ENCODE measurements at regions not wholly inside any gene's neighbourhood (a gene's known extent, or its start where the extent isn't known, plus 50 kb on each side); places are given as distances from the start of the nearest gene placed in this dataset.

DNA sequence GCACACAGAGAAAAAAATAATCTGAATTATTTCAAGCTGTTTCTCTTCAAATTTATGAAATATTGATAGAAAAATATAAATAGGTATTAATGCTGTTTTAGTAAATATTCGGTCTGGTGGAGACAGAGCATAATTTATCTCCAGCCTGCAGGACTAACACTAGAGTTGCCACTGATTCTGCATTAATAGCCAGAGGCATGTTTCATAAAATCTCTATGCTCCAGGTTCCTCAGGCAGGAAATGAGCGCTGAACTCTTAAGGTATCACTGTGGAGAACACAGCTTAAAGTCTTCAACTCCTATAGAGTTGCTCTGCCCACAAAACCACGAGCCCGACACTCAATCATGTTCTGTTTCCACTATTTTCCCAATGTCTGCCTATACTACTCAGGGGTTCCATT lies 470.0 kb upstream of the TMPO start:
- Histone ChIP-seq H3K4me3 (no peak overlapping the region), H3K36me3 (no peaks in the 10 kb centered on the region), H3K4me1 (no peaks in the 10 kb centered on the region), H3K9me3 (replicated peaks) (peaks cover 25% of the 10 kb centered on the region), H3K27ac (replicated peaks) (no peak overlapping the region), H3K27me3 (ENCODE audit: low read depth) (no peaks in the 10 kb centered on the region)
- TF ChIP-seq, protein P1, sequence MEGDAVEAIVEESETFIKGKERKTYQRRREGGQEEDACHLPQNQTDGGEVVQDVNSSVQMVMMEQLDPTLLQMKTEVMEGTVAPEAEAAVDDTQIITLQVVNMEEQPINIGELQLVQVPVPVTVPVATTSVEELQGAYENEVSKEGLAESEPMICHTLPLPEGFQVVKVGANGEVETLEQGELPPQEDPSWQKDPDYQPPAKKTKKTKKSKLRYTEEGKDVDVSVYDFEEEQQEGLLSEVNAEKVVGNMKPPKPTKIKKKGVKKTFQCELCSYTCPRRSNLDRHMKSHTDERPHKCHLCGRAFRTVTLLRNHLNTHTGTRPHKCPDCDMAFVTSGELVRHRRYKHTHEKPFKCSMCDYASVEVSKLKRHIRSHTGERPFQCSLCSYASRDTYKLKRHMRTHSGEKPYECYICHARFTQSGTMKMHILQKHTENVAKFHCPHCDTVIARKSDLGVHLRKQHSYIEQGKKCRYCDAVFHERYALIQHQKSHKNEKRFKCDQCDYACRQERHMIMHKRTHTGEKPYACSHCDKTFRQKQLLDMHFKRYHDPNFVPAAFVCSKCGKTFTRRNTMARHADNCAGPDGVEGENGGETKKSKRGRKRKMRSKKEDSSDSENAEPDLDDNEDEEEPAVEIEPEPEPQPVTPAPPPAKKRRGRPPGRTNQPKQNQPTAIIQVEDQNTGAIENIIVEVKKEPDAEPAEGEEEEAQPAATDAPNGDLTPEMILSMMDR (IDR thresholded peaks at IDR 0.05; ENCODE audit: borderline replicate concordance), result no peak
- DNase-seq, result no peak
- intact Hi-C loops (cut with micrococcal nuclease), result no loop called here

DNA sequence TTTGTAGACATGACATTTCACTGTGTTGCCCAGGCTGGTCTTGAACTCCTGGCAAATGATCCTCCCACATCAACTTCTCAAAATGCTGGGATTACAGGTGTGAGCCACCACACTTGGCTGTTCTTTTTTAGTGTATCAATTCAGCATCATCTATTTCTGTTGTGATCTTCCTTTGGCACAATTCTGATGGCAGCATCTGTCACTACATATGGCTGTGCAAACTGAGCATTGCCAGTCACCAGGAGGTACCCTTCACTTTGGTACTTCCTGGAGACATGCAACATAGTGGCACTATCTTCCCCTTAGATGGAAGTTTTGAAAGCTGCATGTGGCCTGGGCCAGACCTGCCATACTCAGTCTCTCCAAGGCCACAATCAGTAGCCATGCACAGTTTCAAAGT lies 467.1 kb upstream of the TMPO start:
- Histone ChIP-seq H3K4me1 (no peaks in the 10 kb centered on the region), H3K9me3 (replicated peaks) (peaks cover under 1% of the 10 kb centered on the region), H3K27ac (replicated peaks) (no peak overlapping the region), H3K27me3 (ENCODE audit: low read depth) (no peaks in the 10 kb centered on the region), H3K4me3 (no peak overlapping the region), H3K36me3 (no peaks in the 10 kb centered on the region)
- no peak for DNase-seq
- TF ChIP-seq, protein P1 (IDR thresholded peaks at IDR 0.05; ENCODE audit: borderline replicate concordance), result no peak
- intact Hi-C loops (cut with micrococcal nuclease), result no loop called here

DNA sequence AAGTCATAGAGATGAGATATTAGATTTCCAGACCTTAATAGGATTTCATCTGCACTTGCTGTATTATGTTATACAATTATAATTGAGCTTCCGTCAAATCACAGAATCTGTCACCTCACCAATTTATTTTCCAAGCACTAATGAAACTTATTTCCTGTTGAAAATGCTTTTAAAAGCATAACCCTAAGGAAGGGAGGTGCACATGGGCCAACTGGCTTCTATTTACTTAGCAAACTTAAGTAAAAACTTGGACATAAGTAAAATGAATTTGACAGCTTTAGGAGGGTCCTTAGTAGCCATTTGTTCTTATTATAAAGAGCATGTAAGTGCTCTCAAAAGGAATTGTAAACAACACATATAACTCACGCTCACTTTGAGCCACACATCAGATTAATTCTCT lies 462.2 kb upstream of the TMPO start:
- TF ChIP-seq, protein P1 (IDR thresholded peaks at IDR 0.05; ENCODE audit: borderline replicate concordance), result no peak
- H3K27ac ChIP-seq (replicated peaks), result no peak overlapping the region
- no peaks in the 10 kb centered on the region for H3K36me3 ChIP-seq
- intact Hi-C loops (cut with micrococcal nuclease), result no loop called here
- H3K4me3 ChIP-seq, result no peak overlapping the region
- H3K9me3 ChIP-seq (replicated peaks), result no peaks in the 10 kb centered on the region
- no peak for DNase-seq
- H3K4me1 ChIP-seq, result no peaks in the 10 kb centered on the region
- H3K27me3 ChIP-seq (ENCODE audit: low read depth), result no peaks in the 10 kb centered on the region

DNA sequence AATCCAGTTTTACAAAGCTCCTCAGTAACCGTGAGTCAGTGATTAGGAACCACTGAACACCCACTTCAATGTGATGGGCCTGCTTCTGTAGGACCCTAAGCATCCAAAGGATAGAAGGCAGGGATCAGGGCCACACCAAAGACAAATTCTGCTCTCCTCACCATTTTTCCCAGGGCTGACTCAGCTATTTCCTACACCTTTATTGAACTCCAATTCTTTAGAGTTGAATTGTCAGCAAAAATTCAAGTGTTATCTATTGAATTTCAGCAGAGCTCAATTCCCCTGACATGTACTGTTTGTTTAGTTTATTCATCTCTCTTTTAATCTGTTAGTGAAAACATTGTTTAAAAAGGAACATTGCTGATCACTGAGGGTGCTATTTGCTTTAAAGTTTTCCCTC lies 457.7 kb upstream of the TMPO start:
- Histone ChIP-seq H3K27ac (replicated peaks) (no peak overlapping the region), H3K4me1 (no peaks in the 10 kb centered on the region), H3K4me3 (no peak overlapping the region), H3K9me3 (replicated peaks) (no peaks in the 10 kb centered on the region), H3K27me3 (ENCODE audit: low read depth) (no peaks in the 10 kb centered on the region), H3K36me3 (no peaks in the 10 kb centered on the region)
- DNase-seq, result no peak
- intact Hi-C loops (cut with micrococcal nuclease), result no loop called here
- TF ChIP-seq, protein P1 (IDR thresholded peaks at IDR 0.05; ENCODE audit: borderline replicate concordance), result no peak

DNA sequence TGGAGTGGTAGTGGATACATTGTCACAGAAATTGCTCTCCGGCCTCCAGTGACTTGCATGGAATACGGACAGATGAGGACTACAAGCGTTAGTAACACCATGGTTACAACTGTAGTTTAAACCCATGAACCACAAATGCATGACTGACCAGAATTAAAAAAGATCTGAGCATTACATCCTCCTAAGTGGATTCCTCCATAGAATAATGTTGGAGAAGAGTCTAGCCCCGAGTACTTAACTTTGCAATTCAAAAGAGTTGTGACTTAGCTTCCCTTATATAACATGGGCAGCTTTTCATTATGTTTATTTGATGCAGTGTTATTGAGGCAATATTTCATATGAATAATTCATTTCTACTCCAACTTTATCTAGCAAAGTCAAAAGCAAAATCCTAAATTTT lies 457.2 kb upstream of the TMPO start:
- Histone ChIP-seq H3K9me3 (replicated peaks) (no peaks in the 10 kb centered on the region), H3K36me3 (no peaks in the 10 kb centered on the region), H3K27me3 (ENCODE audit: low read depth) (no peaks in the 10 kb centered on the region), H3K4me1 (no peaks in the 10 kb centered on the region), H3K4me3 (no peak overlapping the region), H3K27ac (replicated peaks) (no peak overlapping the region)
- DNase-seq, result no peak
- TF ChIP-seq, protein P1 (IDR thresholded peaks at IDR 0.05; ENCODE audit: borderline replicate concordance), result no peak
- intact Hi-C loops (cut with micrococcal nuclease), result no loop called here

DNA sequence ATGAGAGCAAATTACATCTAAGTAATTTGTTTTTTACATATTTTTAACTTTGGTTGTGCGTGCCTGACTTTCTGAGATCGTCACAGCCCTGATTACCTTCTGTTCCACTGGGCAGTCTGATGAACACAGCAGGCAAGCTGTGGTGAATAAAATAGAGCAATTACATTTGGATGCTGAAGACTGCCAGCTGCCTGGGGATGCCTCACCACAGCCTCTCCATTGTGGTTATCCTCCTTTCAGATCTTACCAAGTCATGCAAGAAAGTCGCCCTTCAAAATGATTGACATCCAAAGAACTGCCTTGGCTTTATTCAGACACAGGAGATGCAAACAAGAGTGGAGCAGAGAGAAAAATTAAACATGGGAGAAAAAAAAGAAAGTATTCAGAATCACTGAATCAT lies 456.6 kb upstream of the TMPO start:
- TF ChIP-seq, protein P1 (IDR thresholded peaks at IDR 0.05; ENCODE audit: borderline replicate concordance), result no peak
- H3K27me3 ChIP-seq (ENCODE audit: low read depth), result no peaks in the 10 kb centered on the region
- H3K27ac ChIP-seq (replicated peaks), result no peak overlapping the region
- H3K9me3 ChIP-seq (replicated peaks), result no peaks in the 10 kb centered on the region
- intact Hi-C loops (cut with micrococcal nuclease), result no loop called here
- no peak overlapping the region for H3K4me3 ChIP-seq
- no peaks in the 10 kb centered on the region for H3K36me3 ChIP-seq
- H3K4me1 ChIP-seq, result no peaks in the 10 kb centered on the region
- no peak for DNase-seq

Data from left ventricle myocardium inferior (tissue), 1 donor.